Upper lobe of left lung (tissue), 4 donors: ENCODE measurements at regions not wholly inside any gene's neighbourhood (a gene's known extent, or its start where the extent isn't known, plus 50 kb on each side); places are given as distances from the start of the nearest gene placed in this dataset.

Experiments
- CTCF ChIP-seq, 6 experiments: fragments of 450-650 bp in 4 of 6; fragments of 200-600 bp in 2 of 6; sonication (generic) in 2 of 6; IDR thresholded peaks; one replicate each; pipeline ENCODE4 v1.5.1; 2016 to 2019; ENCODE audit warnings: antibody characterized with exemption in 6 of 6
- POLR2A ChIP-seq, 4 donors: fragments of 450-650 bp; IDR thresholded peaks; one replicate each; pipeline ENCODE4 v1.5.1; 2016 to 2017; ENCODE audit warnings: antibody characterized with exemption in 4 of 4, mild to moderate bottlenecking in 2 of 4

GRCh38 chr14:76583805-76584204, 177.5 kb upstream of the VASH1 start:
- TF ChIP-seq CTCF (IDR thresholded peaks at IDR 0.05) (no peak), POLR2A (IDR thresholded peaks at IDR 0.05) (no peak)
